Esophagus squamous epithelium (tissue), 5 donors: ENCODE measurements at regions not wholly inside any gene's neighbourhood (a gene's known extent, or its start where the extent isn't known, plus 50 kb on each side); places are given as distances from the start of the nearest gene placed in this dataset.

Experiments
- DNase-seq: peaks from one replicate; lab custom pipeline; 2025; lab: John Stamatoyannopoulos, UW
- H3K27ac ChIP-seq, 4 donors: fragments of 200-600 bp; sonication (generic); one replicate each; pipeline ENCODE4 v1.5.1; 2016 to 2019; ENCODE audit warnings: mild to moderate bottlenecking in 1 of 4
- H3K27me3 ChIP-seq, 4 donors: fragments of 200-600 bp; sonication (generic); 1 replicate in 3 of 4; 2 replicates in 1 of 4; pipeline versions ENCODE4 v1.5.1 to v1.6.0; 2017 to 2021; ENCODE audit warnings: antibody characterized with exemption in 1 of 4
- H3K36me3 ChIP-seq, 3 donors: fragments of 200-600 bp; sonication (generic); one replicate each; pipeline ENCODE4 v1.5.1; 2016 to 2019
- H3K4me1 ChIP-seq, 3 donors: fragments of 200-600 bp; sonication (generic); one replicate each; pipeline ENCODE4 v1.5.1; 2017 to 2019
- H3K4me3 ChIP-seq, 4 donors: fragments of 200-600 bp; sonication (generic); 1 replicate in 3 of 4; 2 replicates in 1 of 4; pipeline ENCODE4 v1.5.1; 2016 to 2019; ENCODE audit warnings: mild to moderate bottlenecking in 2 of 4, moderate library complexity in 1 of 4
- H3K9me3 ChIP-seq, 3 donors: fragments of 200-600 bp; sonication (generic); one replicate each; pipeline ENCODE4 v1.5.1; 2016 to 2019
- CTCF ChIP-seq, 6 experiments: fragments of 450-650 bp in 4 of 6; fragments of 200-600 bp in 2 of 6; sonication (generic) in 2 of 6; IDR thresholded peaks; one replicate each; pipeline ENCODE4 v1.5.1; 2016 to 2019; ENCODE audit warnings: antibody characterized with exemption in 6 of 6, mild to moderate bottlenecking in 4 of 6, moderate library complexity in 4 of 6
- POLR2A ChIP-seq, 4 donors: fragments of 450-650 bp; IDR thresholded peaks; one replicate each; pipeline ENCODE4 v1.6.1; 2017; ENCODE audit warnings: antibody characterized with exemption in 4 of 4, mild to moderate bottlenecking in 4 of 4, moderate library complexity in 3 of 4
- WGBS, 2 donors: methylation state at CpG; one replicate each; pipeline ENCODE4 v1.1.5; 2018; 5-methylcytosine and 5-hydroxymethylcytosine counted together
- intact Hi-C: fragments of 100-400 bp; cut with DNase I; formaldehyde crosslinking; loops from one replicate; pipeline ENCODE4 v1.15.0; 2022
- donor health status: DM: yes; HTN: yes; CAD: no.

GRCh38 chr13:99150575-99151361, 49.9 kb upstream of the UBAC2 start:
- no peaks in the 10 kb centered on the region for H3K27me3 ChIP-seq
- H3K36me3 ChIP-seq: no peaks in the 10 kb centered on the region
- peak overlapping the region; percentile 50 to 81 (median 66) for H3K27ac ChIP-seq
- WGBS, 2 donors: 36 to 61% methylated on average over 7 of the region's 7 CpGs
- H3K4me1 ChIP-seq: peaks cover 8 to 48% (median 18%) of the 10 kb centered on the region in 3 donors
- intact Hi-C loops: no loop called here
- TF ChIP-seq CTCF (IDR thresholded peaks at IDR 0.05): no peak
- TF ChIP-seq POLR2A (IDR thresholded peaks at IDR 0.05): no peak
- no peak overlapping the region for H3K4me3 ChIP-seq
- no peaks in the 10 kb centered on the region for H3K9me3 ChIP-seq
- no peak for DNase-seq
